ENCODE measurements at regions not wholly inside any gene's neighbourhood (a gene's known extent, or its start where the extent isn't known, plus 50 kb on each side); places are given as distances from the start of the nearest gene placed in this dataset.

DNA sequence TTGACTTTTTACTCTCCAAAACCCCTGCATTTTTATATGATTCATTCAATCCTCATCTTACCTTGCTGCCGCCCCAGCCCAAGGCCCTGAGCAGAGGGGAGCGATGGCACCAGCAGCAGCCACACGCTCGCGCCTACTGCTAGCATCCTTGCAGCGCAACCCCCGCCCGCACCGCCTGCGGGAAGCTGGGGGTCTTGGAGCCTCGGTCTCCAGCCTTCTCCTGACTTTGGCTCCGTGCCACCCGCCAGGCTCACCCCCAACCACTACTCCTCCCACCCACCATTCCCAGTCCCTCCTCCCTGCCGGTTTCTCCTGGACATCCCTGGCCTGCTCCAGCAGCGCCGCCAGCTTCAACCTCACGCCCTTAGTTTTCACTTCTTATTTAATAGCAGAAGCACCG, 76.6 kb downstream of the RPE65 start:
- TF ChIP-seq, protein P1, sequence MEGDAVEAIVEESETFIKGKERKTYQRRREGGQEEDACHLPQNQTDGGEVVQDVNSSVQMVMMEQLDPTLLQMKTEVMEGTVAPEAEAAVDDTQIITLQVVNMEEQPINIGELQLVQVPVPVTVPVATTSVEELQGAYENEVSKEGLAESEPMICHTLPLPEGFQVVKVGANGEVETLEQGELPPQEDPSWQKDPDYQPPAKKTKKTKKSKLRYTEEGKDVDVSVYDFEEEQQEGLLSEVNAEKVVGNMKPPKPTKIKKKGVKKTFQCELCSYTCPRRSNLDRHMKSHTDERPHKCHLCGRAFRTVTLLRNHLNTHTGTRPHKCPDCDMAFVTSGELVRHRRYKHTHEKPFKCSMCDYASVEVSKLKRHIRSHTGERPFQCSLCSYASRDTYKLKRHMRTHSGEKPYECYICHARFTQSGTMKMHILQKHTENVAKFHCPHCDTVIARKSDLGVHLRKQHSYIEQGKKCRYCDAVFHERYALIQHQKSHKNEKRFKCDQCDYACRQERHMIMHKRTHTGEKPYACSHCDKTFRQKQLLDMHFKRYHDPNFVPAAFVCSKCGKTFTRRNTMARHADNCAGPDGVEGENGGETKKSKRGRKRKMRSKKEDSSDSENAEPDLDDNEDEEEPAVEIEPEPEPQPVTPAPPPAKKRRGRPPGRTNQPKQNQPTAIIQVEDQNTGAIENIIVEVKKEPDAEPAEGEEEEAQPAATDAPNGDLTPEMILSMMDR (IDR thresholded peaks at IDR 0.05), result no peak
- no peak for TF ChIP-seq POLR2A (IDR thresholded peaks at IDR 0.05)
